Panc1 (cell line): ENCODE measurements at regions not wholly inside any gene's neighbourhood (a gene's known extent, or its start where the extent isn't known, plus 50 kb on each side); places are given as distances from the start of the nearest gene placed in this dataset.

Experiments used
- ATAC-seq: fragments of 200-7000 bp; cut with Tn5 transposase; 2 replicates; pipeline ENCODE4 v1.9.1; 2020; ENCODE audit warnings: mild to moderate bottlenecking, moderate library complexity
- BruUV-seq: library from RNA; stranded (reverse); fragments of 400-500 nt; replicated peaks from 2 replicates; lab custom pipeline; 2021; lab: Mats Ljungman, UMichigan
- CTCF ChIA-PET: fragments of 300-600 bp; sonication (Branson Sonifier 250); formaldehyde crosslinking; loops from one replicate; lab custom pipeline; 2022; ENCODE audit warnings: antibody characterized with exemption; lab: Charles Lee
- POLR2A ChIA-PET: fragments of 300-600 bp; sonication (Branson Sonifier 250); formaldehyde crosslinking; loops from one replicate; lab custom pipeline; 2022; ENCODE audit warnings: antibody characterized with exemption; lab: Charles Lee
- DNase-seq: peaks from one replicate; pipeline ENCODE4 v3.0.0-alpha.2; 2010; ENCODE audit warnings: low read depth, low spot score
- H3K27ac ChIP-seq: 2 replicates; pipeline ENCODE4 v1.5.1; 2011; ENCODE audit warnings: mild to moderate bottlenecking, low read length, inconsistent platforms
- H3K27me3 ChIP-seq: fragments of 200-500 bp; sonication (Bioruptor generic); 2 replicates; pipeline ENCODE4 v1.6.0; 2014; ENCODE audit warnings: low read length, inconsistent platforms; ENCODE audit not compliant: control insufficient read depth, insufficient read depth
- H3K36me3 ChIP-seq: fragments of 200-500 bp; sonication (Bioruptor generic); 2 replicates; pipeline ENCODE4 v1.5.1; 2014; ENCODE audit warnings: inconsistent platforms, mild to moderate bottlenecking, low read length, moderate library complexity; ENCODE audit not compliant: control insufficient read depth, insufficient read depth
- H3K4me1 ChIP-seq: 2 replicates; pipeline ENCODE4 v1.5.1; 2011; ENCODE audit warnings: inconsistent platforms, mild to moderate bottlenecking, low read length, moderate library complexity; ENCODE audit not compliant: control insufficient read depth, insufficient read depth
- H3K4me3 ChIP-seq, 2 experiments: 2 replicates each; pipeline ENCODE4 v1.5.1; 2011 to 2012; ENCODE audit warnings: low read depth in 2 of 2, low read length in 2 of 2, mild to moderate bottlenecking in 2 of 2, inconsistent platforms in 1 of 2, moderate library complexity in 1 of 2
- H3K9me3 ChIP-seq: fragments of 200-500 bp; sonication (Bioruptor generic); 2 replicates; pipeline ENCODE4 v1.5.1; 2014; ENCODE audit warnings: low read depth, mild to moderate bottlenecking, inconsistent platforms, low read length, moderate library complexity; ENCODE audit not compliant: control insufficient read depth, insufficient read depth
- POLR2AphosphoS5 ChIP-seq: IDR thresholded peaks from 2 replicates; pipeline ENCODE4 v1.6.1; 2012; ENCODE audit warnings: mild to moderate bottlenecking, low read depth, low read length, moderate library complexity
- SIN3A ChIP-seq: IDR thresholded peaks from 2 replicates; pipeline ENCODE4 v1.6.1; 2012; ENCODE audit warnings: low read depth, mild to moderate bottlenecking, low read length, moderate library complexity, borderline replicate concordance; ENCODE audit not compliant: insufficient read depth
- TCF7L2 ChIP-seq: IDR thresholded peaks from 2 replicates; pipeline ENCODE4 v1.6.1; 2011; ENCODE audit warnings: mild to moderate bottlenecking, low read depth, low read length, inconsistent platforms
- in situ Hi-C: cut with HindIII; loops from 2 replicates; pipeline ENCODE4 v1.10.0; 2016; ENCODE audit warnings: low sequenced_read_pairs, low pct_unique_long_range_greater_than_20kb
- intact Hi-C: fragments of 100-400 bp; cut with micrococcal nuclease; formaldehyde crosslinking; loops from one replicate; pipeline ENCODE4 v1.10.0; 2022; ENCODE audit not compliant: unreplicated experiment
- TF ChIP-seq, protein P1 (sequence below), 2 experiments: IDR thresholded peaks; 2 replicates each; pipeline ENCODE4 v1.6.1; 2011 to 2012; ENCODE audit warnings: low read depth in 2 of 2, control low read depth in 1 of 2, low read length in 1 of 2, mild to moderate bottlenecking in 1 of 2, moderate library complexity in 1 of 2; ENCODE audit not compliant: insufficient read depth in 1 of 2
- TF ChIP-seq, protein P2 (sequence below): fragments of 450-650 bp; IDR thresholded peaks from 2 replicates; pipeline ENCODE4 v1.5.1; 2017; ENCODE audit warnings: mild to moderate bottlenecking

DNA sequence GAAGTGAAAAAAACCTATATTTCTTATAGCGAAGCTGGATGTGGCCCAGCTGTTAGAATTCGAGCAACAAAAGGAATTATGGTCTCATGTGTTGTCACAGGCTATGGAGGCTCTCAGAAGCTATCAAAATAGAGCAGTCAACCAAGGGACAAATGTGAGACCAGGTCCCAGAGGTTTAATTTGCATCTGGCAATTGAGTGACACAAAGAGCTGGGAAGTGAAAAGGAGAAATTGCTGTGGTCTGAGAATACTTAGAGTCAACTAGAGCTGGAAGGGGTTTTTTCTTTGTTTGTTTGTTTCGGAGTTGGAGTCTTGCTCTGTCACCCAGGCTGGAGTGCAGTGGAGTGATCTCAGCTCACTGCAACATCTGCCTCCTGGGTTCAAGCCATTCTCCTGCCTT, 61.3 kb upstream of the SMAD3 start:
- intact Hi-C loops, result no loop called here
- Histone ChIP-seq H3K27me3 (no peaks in the 10 kb centered on the region), H3K9me3 (no peaks in the 10 kb centered on the region), H3K4me3 (no peak overlapping the region), H3K27ac (peak overlapping the region; percentile 48; the same call in 1 of the 2 replicates), H3K4me1 (peaks cover 4% of the 10 kb centered on the region; the same call in 1 of the 2 replicates), H3K36me3 (no peaks in the 10 kb centered on the region)
- DNase-seq (no peak), ATAC-seq (no peak)
- CTCF ChIA-PET, result no interaction called here
- no TSS peak for BruUV-seq
- in situ Hi-C loops, result no loop called here
- TF ChIP-seq, protein P1, sequence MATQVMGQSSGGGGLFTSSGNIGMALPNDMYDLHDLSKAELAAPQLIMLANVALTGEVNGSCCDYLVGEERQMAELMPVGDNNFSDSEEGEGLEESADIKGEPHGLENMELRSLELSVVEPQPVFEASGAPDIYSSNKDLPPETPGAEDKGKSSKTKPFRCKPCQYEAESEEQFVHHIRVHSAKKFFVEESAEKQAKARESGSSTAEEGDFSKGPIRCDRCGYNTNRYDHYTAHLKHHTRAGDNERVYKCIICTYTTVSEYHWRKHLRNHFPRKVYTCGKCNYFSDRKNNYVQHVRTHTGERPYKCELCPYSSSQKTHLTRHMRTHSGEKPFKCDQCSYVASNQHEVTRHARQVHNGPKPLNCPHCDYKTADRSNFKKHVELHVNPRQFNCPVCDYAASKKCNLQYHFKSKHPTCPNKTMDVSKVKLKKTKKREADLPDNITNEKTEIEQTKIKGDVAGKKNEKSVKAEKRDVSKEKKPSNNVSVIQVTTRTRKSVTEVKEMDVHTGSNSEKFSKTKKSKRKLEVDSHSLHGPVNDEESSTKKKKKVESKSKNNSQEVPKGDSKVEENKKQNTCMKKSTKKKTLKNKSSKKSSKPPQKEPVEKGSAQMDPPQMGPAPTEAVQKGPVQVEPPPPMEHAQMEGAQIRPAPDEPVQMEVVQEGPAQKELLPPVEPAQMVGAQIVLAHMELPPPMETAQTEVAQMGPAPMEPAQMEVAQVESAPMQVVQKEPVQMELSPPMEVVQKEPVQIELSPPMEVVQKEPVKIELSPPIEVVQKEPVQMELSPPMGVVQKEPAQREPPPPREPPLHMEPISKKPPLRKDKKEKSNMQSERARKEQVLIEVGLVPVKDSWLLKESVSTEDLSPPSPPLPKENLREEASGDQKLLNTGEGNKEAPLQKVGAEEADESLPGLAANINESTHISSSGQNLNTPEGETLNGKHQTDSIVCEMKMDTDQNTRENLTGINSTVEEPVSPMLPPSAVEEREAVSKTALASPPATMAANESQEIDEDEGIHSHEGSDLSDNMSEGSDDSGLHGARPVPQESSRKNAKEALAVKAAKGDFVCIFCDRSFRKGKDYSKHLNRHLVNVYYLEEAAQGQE (IDR thresholded peaks at IDR 0.05; ENCODE audit: insufficient read depth in 1 of 2, low read depth in 2 of 2, low read length in 1 of 2), result no peak
- no peak for TF ChIP-seq POLR2AphosphoS5
- no peak for TF ChIP-seq SIN3A
- no peak for TF ChIP-seq TCF7L2
- TF ChIP-seq, protein P2, sequence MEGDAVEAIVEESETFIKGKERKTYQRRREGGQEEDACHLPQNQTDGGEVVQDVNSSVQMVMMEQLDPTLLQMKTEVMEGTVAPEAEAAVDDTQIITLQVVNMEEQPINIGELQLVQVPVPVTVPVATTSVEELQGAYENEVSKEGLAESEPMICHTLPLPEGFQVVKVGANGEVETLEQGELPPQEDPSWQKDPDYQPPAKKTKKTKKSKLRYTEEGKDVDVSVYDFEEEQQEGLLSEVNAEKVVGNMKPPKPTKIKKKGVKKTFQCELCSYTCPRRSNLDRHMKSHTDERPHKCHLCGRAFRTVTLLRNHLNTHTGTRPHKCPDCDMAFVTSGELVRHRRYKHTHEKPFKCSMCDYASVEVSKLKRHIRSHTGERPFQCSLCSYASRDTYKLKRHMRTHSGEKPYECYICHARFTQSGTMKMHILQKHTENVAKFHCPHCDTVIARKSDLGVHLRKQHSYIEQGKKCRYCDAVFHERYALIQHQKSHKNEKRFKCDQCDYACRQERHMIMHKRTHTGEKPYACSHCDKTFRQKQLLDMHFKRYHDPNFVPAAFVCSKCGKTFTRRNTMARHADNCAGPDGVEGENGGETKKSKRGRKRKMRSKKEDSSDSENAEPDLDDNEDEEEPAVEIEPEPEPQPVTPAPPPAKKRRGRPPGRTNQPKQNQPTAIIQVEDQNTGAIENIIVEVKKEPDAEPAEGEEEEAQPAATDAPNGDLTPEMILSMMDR, result no peak
- POLR2A ChIA-PET, result no interaction called here

DNA sequence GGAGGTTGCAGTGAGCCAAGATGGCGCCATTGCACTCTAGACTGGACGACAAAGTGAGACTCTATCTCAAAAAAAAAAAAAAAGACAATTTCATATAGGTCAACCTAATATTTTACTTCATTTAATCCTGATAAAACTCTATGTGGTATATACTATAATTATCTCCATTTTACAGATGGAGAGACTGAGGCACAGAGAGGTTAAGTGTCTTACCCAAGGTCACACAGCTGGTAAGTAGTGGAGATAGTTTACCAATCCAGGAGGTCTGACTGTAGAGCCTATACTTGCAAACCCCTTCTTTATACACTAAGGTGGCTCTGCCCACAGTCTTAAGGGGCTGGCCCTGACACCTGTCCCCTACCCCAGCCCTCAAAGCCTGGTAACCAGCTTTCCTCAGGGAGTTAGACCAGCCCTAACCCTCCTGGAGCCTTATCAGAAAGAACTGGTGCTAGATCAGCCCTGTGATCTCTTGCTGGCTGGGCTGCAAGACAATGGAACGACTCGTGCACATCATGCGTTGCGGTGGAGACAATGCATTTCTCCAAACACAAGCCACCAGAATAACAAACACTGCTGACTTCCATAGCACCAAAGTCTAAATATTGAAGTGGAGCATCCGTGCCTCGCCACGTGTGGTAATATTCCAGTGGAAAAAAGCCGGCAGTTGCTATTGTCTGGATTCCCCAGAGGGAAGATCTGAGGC, 60.0 kb upstream of the SMAD3 start:
- TF ChIP-seq, protein P2, result no peak
- TF ChIP-seq SIN3A, result no peak
- TF ChIP-seq, protein P1 (IDR thresholded peaks at IDR 0.05; ENCODE audit: insufficient read depth in 1 of 2, low read depth in 2 of 2, low read length in 1 of 2), result no peak
- TF ChIP-seq POLR2AphosphoS5, result no peak
- no peak for TF ChIP-seq TCF7L2
- CTCF ChIA-PET, result interaction anchor here (0.6 kb wide), 1 partner anchor 494 kb away, joined by 6 read pairs; no protein-coding TSS in a partner anchor
- in situ Hi-C loops, result no loop called here

More for the DNA sequence above, 60.0 kb upstream of the SMAD3 start:
- DNase-seq (no peak), ATAC-seq (no peak)
- Histone ChIP-seq H3K9me3 (no peaks in the 10 kb centered on the region), H3K27ac (no peak overlapping the region), H3K27me3 (no peaks in the 10 kb centered on the region), H3K4me1 (peaks cover 4% of the 10 kb centered on the region; the same call in 1 of the 2 replicates), H3K36me3 (no peaks in the 10 kb centered on the region), H3K4me3 (no peak overlapping the region)
- intact Hi-C loops, result no loop called here
- POLR2A ChIA-PET, result no interaction called here
- BruUV-seq, result no TSS peak
